GM23338 (cell line): ENCODE measurements at regions not wholly inside any gene's neighbourhood (a gene's known extent, or its start where the extent isn't known, plus 50 kb on each side); places are given as distances from the start of the nearest gene placed in this dataset.

Experiments
- ETS1 ChIP-seq: IDR thresholded peaks from 2 replicates; pipeline ENCODE4 v1.6.1; 2016; ENCODE audit warnings: antibody characterized with exemption
- EZH2 ChIP-seq: fragments of 200-600 bp; sonication (generic); IDR thresholded peaks from one replicate; pipeline ENCODE4 v1.8.0; 2017; ENCODE audit warnings: antibody characterized with exemption, mild to moderate bottlenecking, low read depth; ENCODE audit not compliant: unreplicated experiment
- EZH2phosphoT487 ChIP-seq: fragments of 200-600 bp; sonication (generic); IDR thresholded peaks from one replicate; pipeline ENCODE4 v1.8.1; 2018; ENCODE audit warnings: antibody characterized with exemption; ENCODE audit not compliant: unreplicated experiment
- REST ChIP-seq: IDR thresholded peaks from one replicate; pipeline ENCODE4 v1.6.1; 2018; ENCODE audit warnings: antibody characterized with exemption; ENCODE audit not compliant: unreplicated experiment
- STAT1 ChIP-seq: IDR thresholded peaks from one replicate; pipeline ENCODE4 v1.6.1; 2016; ENCODE audit warnings: antibody characterized with exemption; ENCODE audit not compliant: unreplicated experiment
- ZNF114 ChIP-seq: fragments of 250-450 bp; sonication (Bioruptor Pico); IDR thresholded peaks from 2 replicates; pipeline ENCODE4 v1.5.0; 2020; ENCODE audit warnings: mild to moderate bottlenecking, moderate library complexity
- ZNF331 ChIP-seq: fragments of 250-450 bp; sonication (Bioruptor Pico); IDR thresholded peaks from 2 replicates; pipeline ENCODE4 v1.5.0; 2020; ENCODE audit warnings: low read depth, mild to moderate bottlenecking, moderate library complexity
- ZNF462 ChIP-seq: fragments of 250-450 bp; sonication (Bioruptor Pico); IDR thresholded peaks from 2 replicates; pipeline ENCODE4 v1.5.0; 2020; ENCODE audit warnings: mild to moderate bottlenecking, moderate library complexity

- TF ChIP-seq ZNF462 (CRISPR knock-in tag) (no peak), EZH2 (no peak), ETS1 (no peak), REST (no peak), ZNF331 (no peak), ZNF114 (CRISPR knock-in tag) (no peak), EZH2phosphoT487 (no peak), STAT1 (no peak)
Measured at GRCh38 chr20:24777746-24778145, 171.3 kb upstream of the CST7 start (continued).
